Hematopoietic multipotent progenitor cell treated with erythropoietin and hydrocortisone succinate and interleukin-3 and kit ligand, for 8 days (in vitro differentiated cells): ENCODE measurements at regions not wholly inside any gene's neighbourhood (a gene's known extent, or its start where the extent isn't known, plus 50 kb on each side); places are given as distances from the start of the nearest gene placed in this dataset.

Source experiments
- DNase-seq: peaks from one replicate; pipeline ENCODE4 v3.0.0-alpha.2; 2015

GRCh38 chr17:79242393-79242792, 167.8 kb downstream of the ENGASE start:
- no peak for DNase-seq

GRCh38 chr17:79241616-79242015, 167.0 kb downstream of the ENGASE start:
- no peak for DNase-seq

- DNase-seq, result no peak
These were observed 164.6 kb downstream of the ENGASE start for GRCh38 chr17:79239205-79239604.

GRCh38 chr17:79237448-79238053, 162.9 kb downstream of the ENGASE start:
- no peak for DNase-seq

GRCh38 chr17:79235808-79236207, 161.2 kb downstream of the ENGASE start:
- DNase-seq, result no peak

- DNase-seq, result no peak
These were observed 159.4 kb downstream of the ENGASE start for GRCh38 chr17:79233916-79234551.

GRCh38 chr17:79232957-79233356, 158.3 kb downstream of the ENGASE start:
- DNase-seq, result no peak

- DNase-seq, result no peak
These were observed 157.2 kb downstream of the ENGASE start for GRCh38 chr17:79231766-79232287.

GRCh38 chr17:79230576-79230975, 156.0 kb downstream of the ENGASE start:
- no peak for DNase-seq

GRCh38 chr17:79226037-79226436, 151.4 kb downstream of the ENGASE start:
- DNase-seq, result no peak

- no peak for DNase-seq
These were observed 150.3 kb downstream of the ENGASE start for GRCh38 chr17:79224903-79225302.

- DNase-seq, result no peak
These were observed 149.9 kb downstream of the ENGASE start for GRCh38 chr17:79224476-79224875.

- DNase-seq, result no peak
These were observed 149.3 kb downstream of the ENGASE start for GRCh38 chr17:79223953-79224352.

GRCh38 chr17:79223471-79223870, 148.8 kb downstream of the ENGASE start:
- DNase-seq, result no peak

- DNase-seq, result no peak
These were observed 147.0 kb downstream of the ENGASE start for GRCh38 chr17:79221597-79221996.

- DNase-seq, result no peak
These were observed 146.2 kb downstream of the ENGASE start for GRCh38 chr17:79220713-79221291.

- no peak for DNase-seq
These were observed 145.6 kb downstream of the ENGASE start for GRCh38 chr17:79220201-79220712.

- DNase-seq, result no peak
These were observed 144.7 kb downstream of the ENGASE start for GRCh38 chr17:79219208-79219935.

GRCh38 chr17:79218825-79219200, 144.2 kb downstream of the ENGASE start:
- DNase-seq, result no peak

GRCh38 chr17:79218175-79218824, 143.7 kb downstream of the ENGASE start:
- DNase-seq, result no peak

GRCh38 chr17:79217473-79218135, 143.0 kb downstream of the ENGASE start:
- no peak for DNase-seq

GRCh38 chr17:79216826-79217225, 142.2 kb downstream of the ENGASE start:
- no peak for DNase-seq
